Astrocyte of the spinal cord (primary cell): ENCODE measurements at regions not wholly inside any gene's neighbourhood (a gene's known extent, or its start where the extent isn't known, plus 50 kb on each side); places are given as distances from the start of the nearest gene placed in this dataset.
A peak's percentile ranks its signal among the peaks of the same experiment; 100 is the strongest.

ENCODE experiments used
- DNase-seq: peaks from one replicate; pipeline ENCODE4 v3.0.0; 2011; ENCODE audit warnings: low read depth, low spot score
- H3K4me3 ChIP-seq: 2 replicates; pipeline ENCODE4 v1.5.1; 2011; ENCODE audit warnings: low read depth, mild to moderate bottlenecking, low read length, moderate library complexity
- in situ Hi-C: cut with HindIII; loops from 2 replicates; pipeline ENCODE4 v1.10.0; 2017; ENCODE audit warnings: low sequenced_read_pairs
- TF ChIP-seq, protein P1 (sequence below): IDR thresholded peaks from 2 replicates; pipeline ENCODE4 v1.5.1; 2012; ENCODE audit warnings: low read depth, mild to moderate bottlenecking, low read length, inconsistent platforms

GRCh38 chr11:113554526-113554925 lies 79.3 kb upstream of the DRD2 start:
- in situ Hi-C loops, result no loop called here

DNA sequence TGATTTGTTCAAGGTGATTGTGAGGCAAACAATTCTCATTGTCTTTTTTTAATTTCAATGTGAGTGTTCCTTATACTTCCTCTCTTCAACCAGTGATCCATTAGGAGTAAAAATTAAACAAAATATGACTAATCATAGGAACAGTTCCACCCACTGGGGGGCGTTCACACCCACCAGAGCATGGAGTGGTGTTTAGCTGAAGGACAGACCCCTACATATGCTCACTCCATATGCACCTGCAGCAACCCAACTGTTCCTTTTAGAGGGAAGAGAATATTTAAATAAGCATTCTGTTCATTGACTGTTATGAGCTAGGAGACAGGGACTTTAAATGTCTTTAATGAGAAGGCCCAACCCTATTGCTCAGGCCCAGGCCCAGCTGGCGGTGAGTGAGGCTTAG lies 78.7 kb upstream of the DRD2 start:
- DNase-seq, result no peak
- H3K4me3 ChIP-seq, result no peak overlapping the region
- in situ Hi-C loops, result no loop called here
- TF ChIP-seq, protein P1, sequence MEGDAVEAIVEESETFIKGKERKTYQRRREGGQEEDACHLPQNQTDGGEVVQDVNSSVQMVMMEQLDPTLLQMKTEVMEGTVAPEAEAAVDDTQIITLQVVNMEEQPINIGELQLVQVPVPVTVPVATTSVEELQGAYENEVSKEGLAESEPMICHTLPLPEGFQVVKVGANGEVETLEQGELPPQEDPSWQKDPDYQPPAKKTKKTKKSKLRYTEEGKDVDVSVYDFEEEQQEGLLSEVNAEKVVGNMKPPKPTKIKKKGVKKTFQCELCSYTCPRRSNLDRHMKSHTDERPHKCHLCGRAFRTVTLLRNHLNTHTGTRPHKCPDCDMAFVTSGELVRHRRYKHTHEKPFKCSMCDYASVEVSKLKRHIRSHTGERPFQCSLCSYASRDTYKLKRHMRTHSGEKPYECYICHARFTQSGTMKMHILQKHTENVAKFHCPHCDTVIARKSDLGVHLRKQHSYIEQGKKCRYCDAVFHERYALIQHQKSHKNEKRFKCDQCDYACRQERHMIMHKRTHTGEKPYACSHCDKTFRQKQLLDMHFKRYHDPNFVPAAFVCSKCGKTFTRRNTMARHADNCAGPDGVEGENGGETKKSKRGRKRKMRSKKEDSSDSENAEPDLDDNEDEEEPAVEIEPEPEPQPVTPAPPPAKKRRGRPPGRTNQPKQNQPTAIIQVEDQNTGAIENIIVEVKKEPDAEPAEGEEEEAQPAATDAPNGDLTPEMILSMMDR, result no peak

More at GRCh38 chr11:113554526-113554925, 79.3 kb upstream of the DRD2 start:
- no peak overlapping the region for H3K4me3 ChIP-seq
- TF ChIP-seq, protein P1, result no peak
- DNase-seq, result no peak

- DNase-seq, result peak; percentile 97
- H3K4me3 ChIP-seq, result no peak overlapping the region
- in situ Hi-C loops, result no loop called here
- TF ChIP-seq, protein P1, result no peak
Observed at GRCh38 chr11:113553235-113553634, 78.0 kb upstream of the DRD2 start.

DNA sequence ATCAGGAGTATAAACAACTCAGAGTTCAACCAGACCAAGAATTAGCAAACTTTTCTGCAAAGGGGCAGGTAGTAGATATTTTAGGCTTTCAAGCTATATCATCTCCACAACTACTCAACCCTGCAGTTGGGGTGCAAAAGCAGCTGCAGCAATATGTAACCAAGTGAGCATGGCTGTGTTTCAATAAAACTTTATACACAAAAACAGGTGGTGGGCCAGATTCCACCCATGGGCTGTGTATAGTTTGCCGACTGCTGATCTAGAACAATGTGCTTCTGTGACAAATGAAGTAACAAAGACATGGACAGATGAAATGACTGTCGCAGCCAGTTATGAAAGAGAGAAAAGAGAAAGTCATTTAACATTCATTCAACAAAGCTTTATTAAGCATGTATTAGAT lies 77.1 kb upstream of the DRD2 start:
- H3K4me3 ChIP-seq, result no peak overlapping the region
- in situ Hi-C loops, result no loop called here
- no peak for DNase-seq
- TF ChIP-seq, protein P1, result no peak

- no peak for DNase-seq
- in situ Hi-C loops, result no loop called here
- H3K4me3 ChIP-seq, result no peak overlapping the region
- TF ChIP-seq, protein P1, result no peak
Observed at GRCh38 chr11:113551645-113552044, 76.4 kb upstream of the DRD2 start.

DNA sequence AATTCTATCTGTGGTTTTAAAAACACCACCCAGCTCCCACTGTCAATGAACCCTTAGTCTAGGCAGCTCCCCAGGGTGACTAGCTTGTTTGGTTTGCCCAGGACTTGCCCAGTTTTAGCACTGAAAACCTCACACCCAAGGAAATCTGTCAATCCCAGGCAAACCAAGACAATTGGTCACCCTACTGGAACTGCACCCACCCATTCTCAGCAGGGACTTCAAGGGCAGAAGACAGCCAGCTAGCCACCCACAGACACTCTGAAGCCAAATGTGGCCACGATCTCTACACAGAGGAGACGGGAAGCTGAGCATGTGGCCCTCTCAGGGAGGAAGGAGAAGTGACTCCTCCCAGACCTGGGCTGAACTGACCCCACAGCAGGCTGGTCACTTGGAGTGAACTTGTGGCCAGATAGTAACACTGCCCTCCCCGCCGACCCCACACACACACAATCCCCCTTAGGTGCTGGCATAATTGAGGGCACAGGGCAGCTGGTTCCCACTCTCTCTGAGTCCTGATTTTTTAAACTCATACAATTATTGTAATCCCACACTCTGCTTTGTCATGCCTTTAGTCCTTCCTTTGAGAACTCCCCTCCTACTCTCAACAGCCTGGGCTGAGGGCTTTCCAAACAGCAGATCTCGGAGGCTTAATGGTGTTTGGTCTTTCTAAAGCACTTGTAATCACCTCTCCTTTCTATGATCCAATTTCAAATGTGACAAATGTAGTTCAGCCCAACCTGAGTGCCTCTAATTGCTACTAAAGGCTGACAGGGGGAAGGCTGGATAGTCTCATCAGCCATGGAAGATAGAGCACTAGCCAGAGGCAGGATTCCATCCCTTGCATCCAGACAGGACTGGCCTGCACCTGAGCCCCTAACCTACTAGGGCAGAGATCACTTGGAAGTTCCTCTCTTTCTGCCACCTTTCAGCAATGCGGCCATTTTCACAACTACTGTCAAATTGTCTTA lies 74.7 kb upstream of the DRD2 start:
- TF ChIP-seq, protein P1, result no peak
- no peak for DNase-seq
- in situ Hi-C loops, result no loop called here
- no peak overlapping the region for H3K4me3 ChIP-seq
